ENCODE measurements at regions not wholly inside any gene's neighbourhood (a gene's known extent, or its start where the extent isn't known, plus 50 kb on each side); places are given as distances from the start of the nearest gene placed in this dataset.
A peak's percentile ranks its signal among the peaks of the same experiment; 100 is the strongest.
"Not testable (repeated sequence)": the region's sequence is repeated elsewhere in the genome, so short reads cannot be mapped to it uniquely, and the experiment has no call there.

DNA sequence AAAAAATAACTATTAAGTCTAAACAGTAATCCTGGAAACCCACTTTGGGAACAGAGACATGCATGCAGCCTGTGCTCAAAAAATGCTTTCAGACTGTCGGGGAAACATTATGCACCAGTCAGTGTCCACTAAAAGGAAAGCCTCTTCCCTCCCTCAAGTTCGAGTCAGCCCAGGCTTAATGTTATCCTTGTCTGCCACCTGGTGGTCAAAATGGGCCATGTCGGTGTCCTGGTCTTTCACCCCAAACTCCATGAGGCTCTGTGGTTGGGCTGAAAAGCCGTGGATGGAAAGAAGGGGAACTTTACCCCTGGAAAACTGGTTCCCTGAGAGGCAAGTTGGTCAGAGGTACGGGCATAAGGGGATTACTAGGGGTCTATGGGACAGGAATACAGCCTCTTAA, 88.4 kb upstream of the ZNF492 start:
- DNase-seq (ENCODE audit: low read depth), result peak; percentile 0

DNA sequence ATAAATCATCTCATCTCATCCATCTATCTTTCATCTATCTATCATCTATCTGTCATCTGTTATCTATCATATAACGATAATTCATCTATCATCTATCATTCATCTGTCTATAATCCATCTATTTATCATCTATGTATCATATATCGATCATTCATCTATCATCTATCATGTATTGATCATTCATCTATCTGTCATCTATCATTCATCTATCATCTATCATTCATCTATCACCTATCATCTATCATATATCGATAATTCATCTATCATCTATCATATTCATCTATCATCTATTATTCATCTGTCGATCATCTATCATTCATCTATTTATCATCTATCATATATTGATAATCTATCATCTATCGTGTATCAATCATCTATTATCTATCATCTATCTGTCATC, 100.4 kb upstream of the ZNF492 start:
- DNase-seq (ENCODE audit: low read depth), result no peak

DNA sequence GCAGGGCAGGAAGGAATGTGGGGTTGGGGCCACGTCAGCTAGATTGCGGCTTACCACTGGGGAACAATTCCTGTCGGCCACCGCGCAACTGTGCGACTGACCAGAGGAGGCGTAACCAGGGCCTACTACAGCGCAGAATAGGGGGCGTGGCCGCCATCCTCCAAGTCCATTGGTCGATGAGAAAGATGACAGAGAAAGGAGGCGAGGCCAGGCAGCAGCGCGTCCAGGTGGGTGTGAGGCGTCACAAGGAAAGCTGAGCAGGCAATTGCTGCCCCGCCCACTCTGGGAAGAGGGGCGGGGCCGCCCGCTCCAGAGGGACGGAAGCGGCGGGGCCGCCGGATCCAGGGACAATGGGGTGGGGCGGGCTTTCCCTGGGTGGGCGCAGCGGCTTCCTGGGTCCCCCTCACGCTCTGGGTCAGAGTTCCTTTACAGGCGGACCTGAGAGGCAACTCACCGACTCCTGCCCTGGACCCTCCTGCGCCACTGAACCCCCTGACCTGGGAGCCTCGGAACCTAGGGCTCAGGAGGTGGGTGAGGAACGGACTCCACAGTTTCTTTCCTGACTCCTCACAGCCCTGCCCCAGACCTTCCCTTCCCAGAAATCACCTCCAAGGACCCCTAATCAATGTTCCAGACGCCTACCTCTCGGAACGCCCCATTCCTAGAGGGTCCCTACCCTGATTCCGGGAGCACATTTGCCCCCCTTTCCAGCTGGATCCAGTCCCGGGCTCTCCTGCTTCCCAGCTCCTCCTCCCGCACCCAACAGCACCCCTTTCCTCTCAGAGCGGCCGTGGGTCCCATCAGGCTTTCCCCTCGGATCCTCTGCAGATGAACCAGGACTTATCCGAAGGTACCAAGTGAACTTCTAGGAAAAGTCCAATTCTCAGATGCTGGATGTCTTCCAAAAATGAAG, 101.5 kb upstream of the ZNF492 start:
- DNase-seq (ENCODE audit: low read depth), result peak; percentile 0

DNA sequence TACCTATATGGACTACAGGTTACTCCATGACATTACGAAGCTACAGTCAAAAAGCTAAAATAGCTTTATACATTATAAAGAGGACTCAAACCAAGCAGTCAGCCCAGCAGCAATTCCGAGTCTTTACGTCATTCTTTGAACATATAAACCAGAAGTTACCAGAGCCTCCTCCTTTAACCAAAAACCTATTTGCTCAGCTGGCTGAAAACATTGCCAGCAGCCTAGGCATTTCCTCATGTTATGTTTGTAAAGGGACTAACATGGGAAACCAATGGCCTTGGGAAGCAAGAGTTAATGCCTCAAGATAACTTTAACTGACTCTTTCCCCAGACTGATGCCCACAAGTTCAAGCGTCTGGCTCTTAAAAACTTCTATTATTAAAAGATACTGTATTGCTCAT, 104.1 kb upstream of the ZNF492 start:
- DNase-seq (ENCODE audit: low read depth), result no peak

DNA sequence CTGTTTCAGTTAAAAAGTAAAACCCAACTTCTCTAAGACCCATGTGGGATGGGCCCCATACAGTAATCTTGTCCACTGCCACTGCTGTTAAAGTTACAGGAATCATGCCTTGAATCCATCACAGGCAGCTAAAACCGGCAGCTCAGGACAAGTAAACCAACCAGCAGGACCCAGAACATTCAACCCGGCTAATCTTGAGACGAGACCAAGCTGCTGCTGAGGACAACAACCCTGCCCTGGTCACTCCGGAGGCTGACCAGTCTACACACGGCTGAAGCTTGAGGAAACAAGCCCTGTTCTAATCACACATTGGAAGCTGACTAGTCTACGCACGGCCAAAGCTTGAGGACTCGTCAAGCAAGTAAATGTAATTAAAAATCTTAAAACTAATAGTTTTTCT, 105.2 kb upstream of the ZNF492 start:
- no peak for DNase-seq (ENCODE audit: low read depth)

DNA sequence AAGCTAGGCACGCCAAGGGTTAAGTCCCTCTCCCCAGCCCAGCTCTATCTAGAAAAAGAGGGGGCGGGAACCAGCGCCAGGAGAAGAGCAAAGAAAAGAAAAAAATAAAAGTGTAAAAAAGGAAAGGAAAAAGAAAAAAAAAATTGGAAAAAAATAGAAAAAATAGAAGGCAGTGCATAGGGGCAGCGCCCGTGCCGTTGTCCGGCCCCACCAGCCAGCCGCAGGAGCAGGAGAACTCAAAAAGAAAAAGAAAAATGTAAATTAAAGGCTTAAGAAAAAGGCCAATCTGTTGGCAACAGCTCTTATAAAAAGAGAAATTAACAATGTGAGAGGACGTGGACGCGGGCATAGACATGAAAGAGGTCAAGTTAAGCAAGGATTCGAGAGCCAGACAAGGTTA, 105.4 kb upstream of the ZNF98 start:
- DNase-seq (ENCODE audit: low read depth), result no peak

DNA sequence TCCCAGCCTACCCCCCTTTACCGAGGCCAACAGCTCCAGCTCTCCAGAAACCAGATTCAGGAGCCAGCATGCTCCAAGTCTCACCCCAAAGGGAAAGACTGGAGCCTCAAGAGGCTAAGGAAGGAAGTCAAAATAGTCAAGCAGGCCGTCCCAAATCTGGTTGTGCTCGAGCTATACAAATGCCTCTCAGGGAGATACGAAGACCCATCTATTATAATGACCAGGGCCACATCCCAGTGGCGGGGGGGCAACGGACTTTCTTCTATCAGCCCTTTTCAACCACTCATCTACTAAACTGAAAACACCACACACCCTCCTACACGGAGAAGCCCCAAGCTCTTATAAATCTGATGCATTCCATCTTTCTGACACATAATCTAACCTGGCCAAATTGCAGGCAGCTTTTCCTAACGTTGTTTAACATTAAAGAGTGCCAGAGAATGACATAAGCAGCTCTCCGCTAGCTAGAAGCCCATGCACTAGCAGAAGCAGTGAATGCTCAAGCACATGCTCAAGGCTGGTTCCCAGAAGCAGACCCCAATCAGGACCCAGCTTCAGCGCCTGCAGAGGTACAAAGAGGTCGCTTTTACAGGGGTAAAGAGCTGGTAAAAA, 104.6 kb upstream of the ZNF98 start:
- no peak for DNase-seq (ENCODE audit: low read depth)

DNA sequence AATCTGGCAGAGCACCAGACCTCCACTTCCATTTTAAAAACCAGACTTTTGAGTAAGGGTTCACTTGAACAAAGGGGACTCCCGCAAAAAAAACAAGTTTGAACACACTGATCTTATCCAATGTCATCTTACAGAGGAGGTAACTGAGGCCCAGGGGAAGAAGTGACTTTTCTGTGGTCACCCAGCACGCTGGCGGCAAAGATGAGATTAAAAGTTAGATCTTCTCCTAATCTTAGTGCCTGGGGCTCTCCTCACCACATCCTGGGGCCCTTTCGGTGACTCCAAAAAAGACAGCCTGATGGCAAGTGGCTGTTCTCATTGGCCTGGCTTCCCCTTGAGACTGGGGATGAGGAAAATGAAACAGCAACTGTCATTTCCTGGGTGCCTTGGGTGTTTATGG, 101.8 kb upstream of the ZNF98 start:
- DNase-seq (ENCODE audit: low read depth), result no peak

DNA sequence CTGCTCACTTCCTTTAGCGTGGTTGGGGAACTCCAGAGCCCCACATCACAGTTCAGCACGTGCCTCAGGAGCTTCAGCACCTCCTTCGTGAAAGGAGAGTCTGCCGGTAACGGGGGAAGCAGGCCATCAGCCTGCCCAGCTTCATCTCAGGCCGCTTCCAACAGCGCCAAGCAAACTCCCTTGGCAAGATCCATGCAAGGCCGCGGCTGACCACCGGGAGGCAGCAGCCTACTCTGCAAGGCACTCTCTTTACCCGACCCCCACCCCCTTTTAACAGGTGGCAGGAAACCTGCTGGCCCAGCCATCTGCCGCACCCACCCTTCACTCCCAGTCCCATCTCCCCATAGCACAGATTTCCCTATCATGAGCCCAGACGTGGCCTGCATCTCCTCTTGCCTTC, 97.4 kb upstream of the ZNF98 start:
- not testable (repeated sequence) for DNase-seq (ENCODE audit: low read depth)

DNA sequence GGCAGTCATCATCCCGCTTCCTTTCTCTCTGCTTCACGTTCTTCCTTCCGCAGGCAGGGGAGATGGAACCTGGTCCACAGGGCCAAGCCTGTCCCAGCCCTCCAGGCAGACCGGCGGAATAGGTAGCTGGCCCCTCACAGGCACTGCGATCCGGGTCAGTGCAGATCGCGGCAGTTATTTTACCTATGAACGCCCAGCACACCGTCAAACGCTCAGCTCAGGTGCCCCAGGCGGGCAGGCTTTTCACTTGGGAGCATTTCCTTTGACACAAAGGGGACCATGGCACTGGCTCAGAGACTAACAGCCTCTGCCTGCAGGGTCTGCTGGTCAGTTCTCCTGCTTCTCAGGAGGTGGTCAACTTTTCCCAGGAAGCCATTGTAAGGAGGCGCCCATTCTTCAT, 97.0 kb upstream of the ZNF98 start:
- DNase-seq (ENCODE audit: low read depth), result no peak

DNA sequence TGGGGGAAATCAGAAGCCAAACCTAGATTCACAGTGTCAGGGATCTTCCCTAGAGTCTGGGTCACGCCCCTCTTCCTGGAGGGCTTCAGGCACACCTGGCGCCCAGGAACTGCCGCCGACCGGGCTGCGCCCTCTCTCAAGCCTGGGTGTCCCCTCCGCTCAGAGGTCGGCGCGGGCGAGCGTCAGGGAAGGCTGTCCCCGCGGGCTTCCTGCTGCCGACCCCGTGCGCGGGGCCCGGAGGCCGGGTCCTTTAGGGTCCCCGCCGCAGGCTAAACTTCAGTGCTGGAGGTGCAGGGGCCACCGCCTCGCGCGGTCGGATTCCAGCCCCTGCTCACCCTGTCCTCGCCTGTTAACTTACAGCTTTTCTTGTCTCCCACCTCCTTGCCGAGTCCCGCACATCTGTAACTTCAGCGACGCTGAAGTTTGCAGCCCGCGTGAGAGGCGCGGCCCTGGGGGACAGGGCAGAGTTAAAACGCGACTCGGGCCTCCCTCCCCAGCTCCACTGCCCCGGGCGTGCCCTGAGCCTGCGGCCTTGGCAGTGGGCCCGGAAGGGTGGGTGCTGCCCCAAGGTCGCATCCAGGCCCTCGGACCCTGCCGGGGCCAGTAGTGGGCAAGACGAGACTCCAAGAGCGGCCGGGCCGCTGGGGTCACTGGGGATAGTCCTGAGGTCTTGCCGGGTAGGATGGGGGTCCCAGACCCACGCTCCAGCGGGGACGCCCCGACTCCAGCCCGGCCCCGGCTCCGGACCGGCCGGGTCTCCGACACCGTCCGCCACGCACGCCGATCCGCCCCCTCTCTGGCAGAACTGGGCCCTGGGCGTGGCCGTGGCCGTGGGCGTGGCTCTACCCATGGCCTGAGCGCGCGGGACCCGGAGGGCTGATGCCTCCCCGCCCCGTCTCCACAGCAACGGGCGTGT, 95.6 kb upstream of the ZNF98 start:
- DNase-seq (ENCODE audit: low read depth), result no peak

DNA sequence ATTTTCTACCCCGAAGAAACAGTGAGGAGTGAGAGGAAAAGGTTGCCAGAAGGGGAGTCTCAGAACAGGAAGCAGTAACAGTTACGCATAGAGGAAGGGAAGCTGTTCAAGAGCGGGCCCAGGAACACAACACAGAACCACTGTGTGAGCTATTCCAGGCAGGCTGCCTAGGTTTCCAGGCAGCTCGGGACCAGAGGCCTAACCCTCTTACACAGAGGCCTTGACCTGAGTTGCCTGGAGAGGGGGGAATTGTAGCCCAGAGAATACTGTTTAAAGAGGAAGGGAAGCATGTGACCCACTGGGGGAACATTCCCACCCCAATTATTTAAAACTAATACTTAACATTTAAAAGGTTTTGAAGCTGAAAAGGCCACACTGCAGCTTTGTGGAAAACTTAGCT, 93.3 kb upstream of the ZNF98 start:
- no peak for DNase-seq (ENCODE audit: low read depth)

DNA sequence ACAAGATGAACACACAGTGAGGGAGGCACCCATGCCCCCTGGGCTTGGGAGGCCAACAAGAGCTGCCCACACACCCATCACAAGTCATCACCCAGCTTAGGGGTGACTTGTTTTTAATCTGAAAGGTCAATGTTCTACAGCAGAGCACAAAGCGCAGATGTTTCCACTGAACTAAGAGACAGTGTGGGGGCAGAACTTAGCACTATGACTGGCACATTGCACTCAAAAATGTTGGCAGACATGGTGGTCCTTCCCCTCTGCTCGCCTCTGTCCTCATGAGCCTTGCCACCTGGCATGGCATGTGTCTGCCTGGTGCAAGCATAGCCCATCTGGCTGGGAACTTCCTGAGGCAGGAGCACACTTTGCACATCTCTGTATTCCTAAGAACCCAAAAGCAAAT, 81.4 kb upstream of the ZNF98 start:
- no peak for DNase-seq (ENCODE audit: low read depth)

DNA sequence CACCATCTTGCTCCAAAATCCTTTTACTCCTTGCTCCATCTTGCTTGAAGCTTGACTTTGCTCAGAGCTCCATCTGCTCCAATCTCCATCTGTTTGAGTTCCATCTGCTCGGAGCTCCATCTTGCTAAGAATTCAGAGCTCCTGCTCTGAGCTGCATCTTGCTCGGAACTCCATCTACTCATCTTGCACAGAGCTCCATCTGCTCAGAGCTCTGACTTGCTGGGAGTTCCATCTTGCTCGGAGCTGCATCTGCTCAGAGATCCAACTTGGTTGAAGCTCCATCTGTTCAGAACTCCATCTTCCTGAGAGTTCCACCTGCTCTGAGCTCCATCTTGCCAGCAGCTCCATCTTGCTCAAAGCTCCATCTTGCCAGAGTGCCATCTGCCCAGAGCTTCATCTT, 80.6 kb upstream of the ZNF98 start:
- no peak for DNase-seq (ENCODE audit: low read depth)

DNA sequence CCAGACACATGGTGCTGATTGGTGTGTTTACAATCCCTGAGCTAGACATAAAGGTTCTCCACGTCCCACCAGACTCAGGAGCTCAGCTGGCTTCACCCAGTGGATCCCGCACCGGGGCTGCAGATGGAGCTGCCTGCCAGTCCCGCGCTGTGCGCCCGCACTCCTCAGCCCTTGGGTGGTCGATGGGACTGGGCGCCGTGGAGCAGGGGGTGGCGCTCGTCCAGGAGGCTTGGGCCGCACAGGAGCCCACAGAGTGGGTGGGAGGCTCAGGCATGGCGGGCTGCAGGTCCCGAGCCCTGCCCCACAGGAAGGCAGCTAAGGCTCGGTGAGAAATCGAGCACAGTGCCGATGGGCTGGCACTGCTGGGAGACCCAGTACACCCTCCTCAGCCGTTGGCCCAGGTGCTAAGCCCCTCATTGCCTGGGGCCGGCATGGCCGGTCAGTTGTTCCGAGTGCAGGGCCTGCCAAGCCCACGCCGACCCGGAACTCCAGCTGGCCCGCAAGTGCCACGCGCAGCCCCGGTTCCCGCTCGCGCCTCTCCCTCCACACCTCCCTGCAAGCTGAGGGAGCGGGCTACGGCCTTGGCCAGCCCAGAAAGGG, 76.8 kb upstream of the ZNF98 start:
- not testable (repeated sequence) for DNase-seq (ENCODE audit: low read depth)

DNA sequence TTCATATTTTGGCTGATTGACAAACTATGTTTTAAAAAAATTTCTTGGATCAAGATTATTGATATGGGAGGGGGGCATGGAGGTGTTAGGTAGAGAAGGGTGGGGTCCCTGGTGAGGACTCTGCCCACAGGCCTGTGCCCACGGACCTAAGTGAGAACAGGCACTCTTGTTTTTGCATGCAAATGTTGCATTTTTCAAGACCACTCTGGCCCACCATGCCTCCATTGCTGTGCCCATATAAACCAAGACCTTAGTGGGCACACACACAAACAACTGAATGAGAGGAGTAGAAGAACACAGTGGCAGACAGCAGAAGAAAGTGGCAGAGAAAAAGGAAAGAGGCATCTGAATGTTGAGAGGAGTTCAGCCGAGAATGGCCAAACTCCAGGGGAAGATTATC, 69.6 kb upstream of the ZNF98 start:
- DNase-seq (ENCODE audit: low read depth), result no peak

DNA sequence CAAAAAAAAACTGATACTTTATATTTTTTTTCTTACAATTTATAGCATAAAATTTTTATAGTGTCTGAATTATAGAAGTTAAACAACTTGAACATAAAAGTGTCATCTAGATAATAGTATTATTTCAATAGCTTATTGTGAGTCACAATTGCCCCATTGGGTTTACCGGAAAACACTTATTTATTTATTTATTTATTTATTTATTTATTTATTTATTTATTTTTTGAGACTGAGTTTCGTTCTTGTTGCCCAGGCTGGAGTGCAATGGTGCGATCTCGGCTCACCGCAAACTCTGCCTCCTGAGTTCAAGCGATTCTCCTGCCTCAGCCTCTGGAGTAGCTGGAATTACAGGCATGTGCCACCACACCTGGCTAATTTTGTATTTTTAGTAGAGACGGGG, 61.4 kb upstream of the ZNF98 start:
- not testable (repeated sequence) for DNase-seq (ENCODE audit: low read depth)

DNA sequence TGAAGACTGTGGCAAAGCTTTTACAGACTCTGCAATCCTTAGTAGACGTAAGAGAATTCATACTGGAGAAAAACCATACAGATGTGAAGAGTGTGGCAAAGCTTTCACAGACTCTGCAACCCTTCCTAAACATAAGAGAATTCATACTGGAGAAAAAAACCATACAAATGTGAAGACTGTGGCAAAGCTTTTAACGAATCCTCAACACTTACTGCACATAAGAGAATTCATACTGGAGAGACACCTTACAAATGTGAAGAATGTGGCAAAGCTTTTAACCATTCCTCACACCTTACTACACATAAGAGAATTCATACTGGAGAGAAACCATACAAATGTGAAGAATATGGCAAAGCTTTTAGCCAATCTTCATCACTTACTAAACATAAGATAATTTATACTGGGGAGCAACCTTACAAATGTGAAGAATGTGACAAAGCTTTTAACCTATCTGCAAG, 50.1 kb upstream of the ZNF98 start:
- no peak for DNase-seq (ENCODE audit: low read depth)
